ENCODE measurements at regions not wholly inside any gene's neighbourhood (a gene's known extent, or its start where the extent isn't known, plus 50 kb on each side); places are given as distances from the start of the nearest gene placed in this dataset.

GRCh38 chr14:73770977-73771847, 57.0 kb upstream of the PNMA1 start:
- TF ChIP-seq, protein P1, sequence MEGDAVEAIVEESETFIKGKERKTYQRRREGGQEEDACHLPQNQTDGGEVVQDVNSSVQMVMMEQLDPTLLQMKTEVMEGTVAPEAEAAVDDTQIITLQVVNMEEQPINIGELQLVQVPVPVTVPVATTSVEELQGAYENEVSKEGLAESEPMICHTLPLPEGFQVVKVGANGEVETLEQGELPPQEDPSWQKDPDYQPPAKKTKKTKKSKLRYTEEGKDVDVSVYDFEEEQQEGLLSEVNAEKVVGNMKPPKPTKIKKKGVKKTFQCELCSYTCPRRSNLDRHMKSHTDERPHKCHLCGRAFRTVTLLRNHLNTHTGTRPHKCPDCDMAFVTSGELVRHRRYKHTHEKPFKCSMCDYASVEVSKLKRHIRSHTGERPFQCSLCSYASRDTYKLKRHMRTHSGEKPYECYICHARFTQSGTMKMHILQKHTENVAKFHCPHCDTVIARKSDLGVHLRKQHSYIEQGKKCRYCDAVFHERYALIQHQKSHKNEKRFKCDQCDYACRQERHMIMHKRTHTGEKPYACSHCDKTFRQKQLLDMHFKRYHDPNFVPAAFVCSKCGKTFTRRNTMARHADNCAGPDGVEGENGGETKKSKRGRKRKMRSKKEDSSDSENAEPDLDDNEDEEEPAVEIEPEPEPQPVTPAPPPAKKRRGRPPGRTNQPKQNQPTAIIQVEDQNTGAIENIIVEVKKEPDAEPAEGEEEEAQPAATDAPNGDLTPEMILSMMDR (IDR thresholded peaks at IDR 0.05; ENCODE audit: control insufficient read depth, insufficient read depth, low read depth, low read length, missing control alignments) = no peak
- no peak for DNase-seq (ENCODE audit: low read depth)
- no peak overlapping the region for H3K4me3 ChIP-seq (ENCODE audit: control insufficient read depth, low read depth, low read length)

DNA sequence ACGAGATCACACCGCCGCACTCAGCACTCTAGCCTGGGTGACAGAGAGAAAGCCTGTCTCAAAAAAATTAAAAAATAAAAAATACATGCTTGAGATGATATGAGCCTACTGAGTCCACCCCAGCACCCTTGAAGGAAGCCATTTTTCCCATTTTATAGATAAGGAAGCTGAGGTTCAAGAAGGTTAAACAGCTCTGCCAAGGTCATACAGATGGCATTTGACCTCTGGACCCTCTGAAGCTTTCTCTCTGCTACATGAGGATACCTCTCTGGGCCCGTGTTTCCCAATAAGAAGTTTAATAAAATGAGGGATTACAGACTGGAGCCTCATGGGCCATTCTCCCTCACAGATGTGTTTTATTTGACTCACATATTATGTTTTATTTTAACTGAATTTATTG, 53.9 kb upstream of the PNMA1 start:
- no peak overlapping the region for H3K4me3 ChIP-seq (ENCODE audit: control insufficient read depth, low read depth, low read length)
- DNase-seq (ENCODE audit: low read depth) = no peak
- TF ChIP-seq, protein P1 (IDR thresholded peaks at IDR 0.05; ENCODE audit: control insufficient read depth, insufficient read depth, low read depth, low read length, missing control alignments) = no peak

DNA sequence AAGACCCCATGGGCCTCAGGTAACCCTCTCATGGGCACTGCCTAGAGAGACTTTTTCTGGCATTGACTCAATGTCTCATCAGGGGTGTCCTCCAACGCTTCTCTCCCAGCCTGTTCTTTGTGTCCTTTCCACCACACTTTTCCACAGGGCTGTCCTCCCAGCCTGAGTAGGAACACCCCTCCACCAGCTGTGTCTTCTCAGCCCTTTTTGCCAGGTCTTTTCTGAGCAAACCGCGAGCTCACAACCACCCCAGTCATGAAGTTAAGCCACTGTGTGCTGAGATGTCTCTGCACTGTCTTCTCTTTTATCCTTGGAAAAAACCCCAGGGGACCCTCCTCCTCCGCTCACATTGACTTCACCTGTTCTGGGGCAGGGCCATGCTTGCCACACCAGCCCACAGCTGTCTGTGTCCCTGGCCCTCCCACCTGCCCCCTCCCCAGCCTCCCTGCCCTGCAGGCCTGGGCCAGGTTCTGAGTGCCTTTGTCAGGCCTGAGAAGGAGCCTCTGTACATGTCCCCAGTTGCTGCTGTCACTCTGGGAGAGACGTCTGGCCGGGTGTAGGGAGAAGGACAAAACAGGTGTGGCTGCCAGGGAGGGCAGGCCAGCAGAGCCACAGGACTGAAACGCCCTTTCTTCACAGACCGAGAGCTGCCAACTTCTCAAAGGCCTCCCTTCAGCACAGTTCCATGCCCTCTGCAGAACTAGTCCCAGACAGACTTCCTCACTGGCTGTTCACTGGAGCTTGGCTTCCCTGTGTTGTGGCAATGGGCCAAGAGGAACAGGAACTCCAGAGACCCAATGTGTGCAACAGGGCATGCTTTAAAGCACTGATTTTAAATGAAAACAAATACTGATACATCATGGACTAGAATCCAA, 50.5 kb upstream of the PNMA1 start:
- no peak overlapping the region for H3K4me3 ChIP-seq (ENCODE audit: control insufficient read depth, low read depth, low read length)
- DNase-seq (ENCODE audit: low read depth) = no peak
- TF ChIP-seq, protein P1 (IDR thresholded peaks at IDR 0.05; ENCODE audit: control insufficient read depth, insufficient read depth, low read depth, low read length, missing control alignments) = no peak
